GM19467 (cell line): ENCODE measurements at regions not wholly inside any gene's neighbourhood (a gene's known extent, or its start where the extent isn't known, plus 50 kb on each side); places are given as distances from the start of the nearest gene placed in this dataset.

Experiments used
- ATAC-seq: cut with Tn5 transposase; IDR thresholded peaks from one replicate; pipeline ENCODE4 v1.9.1; 2021; ENCODE audit warnings: mild to moderate bottlenecking, moderate library complexity; ENCODE audit not compliant: unreplicated experiment

DNA sequence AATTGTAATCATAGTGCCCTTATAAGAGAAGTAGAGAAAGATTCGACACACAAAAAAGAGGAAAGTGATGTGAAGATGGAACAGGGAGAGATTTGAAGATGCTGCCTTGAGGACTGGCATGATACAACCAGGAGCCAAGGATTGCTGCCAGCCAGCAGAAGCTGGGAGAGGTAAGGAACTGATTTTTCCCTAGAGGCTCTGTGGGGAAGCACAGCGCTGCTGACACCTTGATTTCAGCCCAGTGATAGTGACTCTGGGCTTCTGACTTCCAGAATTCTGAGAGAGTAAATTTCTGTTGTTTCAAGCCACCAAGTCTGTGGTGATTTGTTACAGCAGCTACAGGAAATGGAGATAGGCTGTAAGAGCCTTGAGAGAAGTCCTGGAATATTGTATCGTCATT, 98.2 kb downstream of the RAB11FIP2 start:
- ATAC-seq: no peak

DNA sequence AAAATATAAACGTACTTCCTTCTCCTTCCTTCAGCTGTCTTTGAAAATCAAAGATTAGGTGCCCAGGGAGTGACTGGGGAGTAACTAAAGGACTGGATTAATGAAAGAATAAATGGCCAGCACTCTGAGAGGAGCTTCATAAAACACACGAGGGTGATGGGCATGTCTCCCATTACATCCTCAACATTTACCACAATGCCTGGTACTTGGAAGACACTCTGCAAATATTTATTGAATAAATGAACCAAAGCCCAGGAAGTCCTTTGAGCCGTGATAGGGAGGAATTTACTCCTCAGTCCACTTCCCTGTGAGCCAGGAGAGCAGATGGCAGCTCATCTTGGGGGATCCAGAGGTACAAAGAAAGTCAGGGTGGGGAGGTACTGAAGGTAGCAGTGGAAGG, 96.3 kb downstream of the RAB11FIP2 start:
- no peak for ATAC-seq
